H1 (cell line): ENCODE measurements at regions not wholly inside any gene's neighbourhood (a gene's known extent, or its start where the extent isn't known, plus 50 kb on each side); places are given as distances from the start of the nearest gene placed in this dataset.

ENCODE experiments used
- CBX8 ChIP-seq: fragments of 300-800, 300-1000 bp; sonication (generic); IDR thresholded peaks from 2 replicates; pipeline ENCODE4 v1.7.1; 2016; ENCODE audit warnings: low read depth, low read length, borderline replicate concordance
- EP300 ChIP-seq, 2 experiments: IDR thresholded peaks; 1 replicate in 1 of 2; 2 replicates in 1 of 2; pipeline ENCODE4 v1.6.1; 2011 to 2012; ENCODE audit warnings: low read depth in 2 of 2, low read length in 2 of 2, mild to moderate bottlenecking in 2 of 2, borderline replicate concordance in 1 of 2, inconsistent platforms in 1 of 2, moderate library complexity in 1 of 2
- MAFK ChIP-seq: IDR thresholded peaks from 2 replicates; pipeline ENCODE4 v1.6.1; 2012; ENCODE audit warnings: low read depth, mild to moderate bottlenecking, improper control_type of control experiment, low read length
- PHF8 ChIP-seq: fragments of 200-600 bp; sonication (generic); conservative IDR thresholded peaks from 2 replicates; pipeline ENCODE4 v1.7.1; 2012; ENCODE audit warnings: low read depth, mild to moderate bottlenecking, inconsistent platforms, low read length, moderate library complexity
- POLR2A ChIP-seq, 2 experiments: IDR thresholded peaks; 1 replicate in 1 of 2; 2 replicates in 1 of 2; pipeline ENCODE4 v1.6.1; 2011; ENCODE audit warnings: low read depth in 2 of 2, low read length in 2 of 2, mild to moderate bottlenecking in 2 of 2; ENCODE audit errors: control extremely low read depth in 1 of 2
- SIN3A ChIP-seq, 2 experiments: IDR thresholded peaks in 1 of 2; conservative IDR thresholded peaks in 1 of 2; 2 replicates each; pipeline ENCODE4 v1.6.1; 2011 to 2012; ENCODE audit warnings: low read length in 2 of 2, improper control_type of control experiment in 1 of 2, low read depth in 1 of 2, mild to moderate bottlenecking in 1 of 2

DNA sequence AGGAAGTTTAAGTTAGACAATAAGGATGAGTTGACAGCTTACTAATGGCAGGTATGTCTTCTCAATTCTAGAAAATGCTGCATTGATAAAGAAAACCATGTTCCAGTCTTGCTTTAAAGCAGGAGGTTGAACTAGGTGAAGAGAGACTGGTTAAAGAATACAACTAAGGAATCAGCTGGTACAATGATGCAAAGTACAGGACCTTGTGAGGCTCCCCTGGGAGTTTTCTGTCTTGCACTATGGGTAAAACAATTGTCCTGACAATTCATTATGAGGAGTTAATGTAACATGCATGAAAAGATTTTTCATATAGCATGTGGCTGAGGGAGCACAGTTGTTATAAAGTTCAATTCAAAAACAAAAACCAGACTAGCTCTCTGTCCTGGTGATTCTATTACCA, 157.2 kb downstream of the BMP2 start (continued):
- TF ChIP-seq CBX8 (no peak), EP300 (IDR thresholded peaks at IDR 0.05; ENCODE audit: borderline replicate concordance in 1 of 2, low read depth in 2 of 2, low read length in 2 of 2) (no peak), POLR2A (IDR thresholded peaks at IDR 0.05; ENCODE audit: control extremely low read depth in 1 of 2, low read depth in 2 of 2, low read length in 2 of 2) (no peak), PHF8 (no peak), SIN3A (conservative IDR thresholded peaks at IDR 0.05 in 1 of 2, IDR thresholded peaks at IDR 0.05 in 1 of 2; ENCODE audit: low read depth in 1 of 2, low read length in 2 of 2) (no peak), MAFK (no peak)
